Parathyroid adenoma (tissue), 2 donors: ENCODE measurements at regions not wholly inside any gene's neighbourhood (a gene's known extent, or its start where the extent isn't known, plus 50 kb on each side); places are given as distances from the start of the nearest gene placed in this dataset.

ENCODE experiments used
- H2AFZ ChIP-seq: fragments of 300-600 bp; sonication (generic); one replicate; pipeline ENCODE4 v1.7.0; 2017; ENCODE audit warnings: antibody characterized with exemption, mild to moderate bottlenecking
- H3K27ac ChIP-seq: fragments of 300-600 bp; sonication (generic); one replicate; pipeline ENCODE4 v1.7.0; 2017
- H3K27me3 ChIP-seq: fragments of 300-600 bp; sonication (generic); one replicate; pipeline ENCODE4 v1.7.0; 2017; ENCODE audit warnings: low read length; ENCODE audit not compliant: control insufficient read depth, insufficient read depth
- H3K36me3 ChIP-seq: fragments of 300-600 bp; sonication (generic); one replicate; pipeline ENCODE4 v1.7.0; 2017; ENCODE audit warnings: low read length; ENCODE audit not compliant: control insufficient read depth, insufficient read depth
- H3K4me1 ChIP-seq: fragments of 300-600 bp; sonication (generic); one replicate; pipeline ENCODE4 v1.7.0; 2017; ENCODE audit warnings: control low read depth
- H3K4me2 ChIP-seq: fragments of 300-600 bp; sonication (generic); one replicate; pipeline ENCODE4 v1.7.0; 2017; ENCODE audit warnings: low read length
- H3K4me3 ChIP-seq: fragments of 300-600 bp; sonication (generic); one replicate; pipeline ENCODE4 v1.7.0; 2017; ENCODE audit warnings: low read depth, low read length
- H3K79me2 ChIP-seq: fragments of 300-600 bp; sonication (generic); one replicate; pipeline ENCODE4 v1.7.0; 2017; ENCODE audit warnings: control low read depth
- H3K9ac ChIP-seq: fragments of 300-600 bp; sonication (generic); one replicate; pipeline ENCODE4 v1.7.0; 2017; ENCODE audit warnings: mild to moderate bottlenecking
- H3K9me3 ChIP-seq: fragments of 300-600 bp; sonication (generic); one replicate; pipeline ENCODE4 v1.7.0; 2017; ENCODE audit warnings: low read length; ENCODE audit not compliant: control insufficient read depth
- CTCF ChIP-seq: fragments of 300-600 bp; sonication (generic); IDR thresholded peaks from one replicate; pipeline ENCODE4 v1.7.0; 2017; ENCODE audit warnings: antibody characterized with exemption, mild to moderate bottlenecking
- donor health status: primary hyperparathyroidism.

GRCh38 chr2:117222809-117223208 lies 591.7 kb upstream of the DDX18 start:
- TF ChIP-seq CTCF = no peak
- Histone ChIP-seq H3K9me3 (no peaks in the 10 kb centered on the region), H3K9ac (no peak overlapping the region), H3K4me3 (no peak overlapping the region), H3K27ac (no peak overlapping the region), H3K27me3 (no peaks in the 10 kb centered on the region), H3K4me1 (no peaks in the 10 kb centered on the region), H3K4me2 (no peak overlapping the region), H2AFZ (no peak overlapping the region), H3K79me2 (no peaks in the 10 kb centered on the region), H3K36me3 (no peaks in the 10 kb centered on the region)

DNA sequence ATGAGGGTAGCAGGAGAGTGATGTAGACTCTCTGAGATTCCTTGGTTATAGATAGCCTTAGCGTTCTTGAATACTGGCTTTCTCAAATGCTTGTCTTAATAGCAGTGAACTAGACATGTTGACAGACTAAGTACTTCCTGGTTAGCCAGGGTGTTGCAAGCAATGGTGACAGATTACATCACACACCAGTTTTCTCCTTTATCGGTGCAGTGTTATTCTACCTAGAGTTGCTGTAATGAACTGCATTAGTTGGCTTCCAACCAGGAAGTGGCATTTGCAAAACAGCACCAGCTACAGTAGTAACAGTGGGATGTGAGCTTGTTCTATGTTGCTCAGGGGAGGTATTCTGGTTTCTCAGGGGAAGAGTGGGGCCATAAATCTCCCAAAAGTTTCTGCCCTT lies 582.2 kb upstream of the DDX18 start:
- Histone ChIP-seq H3K4me1 (no peaks in the 10 kb centered on the region), H3K4me2 (no peak overlapping the region), H3K4me3 (no peak overlapping the region), H3K79me2 (no peaks in the 10 kb centered on the region), H3K27ac (no peak overlapping the region), H3K36me3 (no peaks in the 10 kb centered on the region), H3K27me3 (no peaks in the 10 kb centered on the region), H3K9ac (no peak overlapping the region), H3K9me3 (no peaks in the 10 kb centered on the region), H2AFZ (no peak overlapping the region)
- no peak for TF ChIP-seq CTCF

DNA sequence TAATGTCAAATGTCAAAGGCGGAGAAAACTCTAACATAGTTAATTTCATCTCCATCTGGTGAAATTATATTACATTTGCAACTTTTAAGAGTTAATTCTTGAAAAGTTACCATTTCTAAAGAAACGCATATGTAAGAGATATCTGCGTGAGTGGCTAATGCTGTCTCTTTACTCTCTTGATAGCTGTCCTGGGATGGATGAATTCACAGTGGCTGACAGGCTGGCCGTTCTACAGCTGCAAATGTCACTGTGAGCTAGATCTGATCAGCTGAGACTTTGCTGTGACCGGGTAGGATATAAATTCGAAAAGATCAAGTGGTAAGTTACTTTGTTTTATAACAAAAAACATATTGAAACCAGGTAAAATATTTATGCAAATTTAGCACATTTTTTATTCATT lies 557.1 kb upstream of the DDX18 start:
- Histone ChIP-seq H3K9ac (no peak overlapping the region), H3K79me2 (no peaks in the 10 kb centered on the region), H3K9me3 (no peaks in the 10 kb centered on the region), H3K4me2 (no peak overlapping the region), H3K36me3 (no peaks in the 10 kb centered on the region), H3K27ac (no peak overlapping the region), H3K4me3 (no peak overlapping the region), H3K4me1 (no peaks in the 10 kb centered on the region), H2AFZ (no peak overlapping the region), H3K27me3 (no peaks in the 10 kb centered on the region)
- TF ChIP-seq CTCF = no peak

DNA sequence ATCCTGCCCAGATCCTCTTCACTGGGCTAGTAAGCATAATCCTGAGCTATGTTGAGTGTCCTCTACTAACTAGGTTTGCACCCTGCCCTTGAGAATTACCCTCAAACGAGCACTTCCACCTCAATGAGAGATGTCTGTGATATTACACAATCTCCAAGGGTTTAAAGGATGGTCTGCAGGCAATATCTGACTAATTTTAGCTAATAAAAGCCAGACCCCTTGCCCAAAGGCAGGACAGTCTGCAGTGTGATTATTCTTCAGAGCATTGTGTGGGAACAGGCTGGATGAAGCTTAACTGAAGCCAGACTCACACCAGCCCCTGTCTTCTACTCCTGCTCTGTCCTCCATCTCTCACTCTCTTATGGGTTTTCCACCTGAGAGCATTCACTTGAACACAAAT lies 544.9 kb upstream of the DDX18 start:
- H3K36me3 ChIP-seq = no peaks in the 10 kb centered on the region
- H3K79me2 ChIP-seq = no peaks in the 10 kb centered on the region
- H3K27ac ChIP-seq = no peak overlapping the region
- H3K27me3 ChIP-seq = no peaks in the 10 kb centered on the region
- H3K9ac ChIP-seq = no peak overlapping the region
- no peaks in the 10 kb centered on the region for H3K4me1 ChIP-seq
- no peak overlapping the region for H2AFZ ChIP-seq
- H3K4me2 ChIP-seq = no peak overlapping the region
- H3K4me3 ChIP-seq = no peak overlapping the region
- no peaks in the 10 kb centered on the region for H3K9me3 ChIP-seq
- no peak for TF ChIP-seq CTCF

DNA sequence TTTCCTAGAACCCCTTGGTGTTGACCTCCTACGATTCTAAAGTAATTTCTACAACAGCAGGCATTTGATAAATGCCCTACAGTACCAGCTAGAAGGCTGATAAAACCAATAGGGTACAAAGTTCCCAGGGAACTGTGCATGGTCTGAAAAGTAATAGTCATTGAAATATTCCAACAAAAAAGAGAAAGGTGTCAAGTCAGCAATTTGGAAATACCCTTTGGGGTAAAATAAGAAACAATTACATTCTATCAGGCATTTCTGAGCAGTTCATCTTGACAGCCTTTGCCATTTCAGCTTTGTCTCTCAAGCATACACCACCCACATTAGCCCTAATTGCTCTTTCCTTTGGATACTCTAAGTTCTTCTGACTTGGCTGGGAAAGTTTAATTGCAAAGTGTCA lies 542.9 kb upstream of the DDX18 start:
- no peaks in the 10 kb centered on the region for H3K36me3 ChIP-seq
- no peaks in the 10 kb centered on the region for H3K79me2 ChIP-seq
- H3K27ac ChIP-seq = no peak overlapping the region
- H3K4me1 ChIP-seq = no peaks in the 10 kb centered on the region
- H3K9me3 ChIP-seq = no peaks in the 10 kb centered on the region
- no peak overlapping the region for H3K9ac ChIP-seq
- H3K4me3 ChIP-seq = no peak overlapping the region
- TF ChIP-seq CTCF = no peak
- H3K27me3 ChIP-seq = no peaks in the 10 kb centered on the region
- no peak overlapping the region for H2AFZ ChIP-seq
- H3K4me2 ChIP-seq = no peak overlapping the region
